Vagina (tissue), 2 donors: ENCODE measurements at regions not wholly inside any gene's neighbourhood (a gene's known extent, or its start where the extent isn't known, plus 50 kb on each side); places are given as distances from the start of the nearest gene placed in this dataset.

Experiments
- DNase-seq, 2 donors: peaks; one replicate each; pipeline ENCODE4 v3.0.0-alpha.2; 2017; ENCODE audit errors: extremely low spot score in 2 of 2
- H3K27ac ChIP-seq: fragments of 200-600 bp; sonication (generic); one replicate; pipeline ENCODE4 v1.5.1; 2019
- H3K27me3 ChIP-seq: fragments of 200-600 bp; sonication (generic); one replicate; pipeline ENCODE4 v1.5.1; 2019
- H3K36me3 ChIP-seq, 2 donors: fragments of 200-600 bp; sonication (generic); one replicate each; pipeline ENCODE4 v1.5.1; 2017 to 2019
- H3K4me1 ChIP-seq: fragments of 200-600 bp; sonication (generic); one replicate; pipeline ENCODE4 v1.5.1; 2019
- H3K4me3 ChIP-seq, 2 donors: fragments of 200-600 bp; sonication (generic); 1 replicate in 1 of 2; 2 replicates in 1 of 2; pipeline ENCODE4 v1.5.1; 2016 to 2019
- H3K9me3 ChIP-seq: fragments of 200-600 bp; sonication (generic); one replicate; pipeline ENCODE4 v1.5.1; 2019
- POLR2A ChIP-seq, 2 donors: fragments of 450-650 bp; IDR thresholded peaks; one replicate each; pipeline ENCODE4 v1.6.1; 2017; ENCODE audit warnings: antibody characterized with exemption in 2 of 2, mild to moderate bottlenecking in 2 of 2, moderate library complexity in 2 of 2
- POLR2AphosphoS5 ChIP-seq, 2 donors: sonication (generic); formaldehyde crosslinking; IDR thresholded peaks; one replicate each; pipeline ENCODE4 v1.9.0; 2017; ENCODE audit warnings: antibody characterized with exemption in 2 of 2, mild to moderate bottlenecking in 2 of 2, low read depth in 1 of 2; ENCODE audit not compliant: insufficient read depth in 1 of 2
- intact Hi-C: fragments of 100-400 bp; cut with DNase I; formaldehyde crosslinking; loops from one replicate; pipeline ENCODE4 v1.15.1; 2023
- TF ChIP-seq, protein P1 (sequence below), 3 experiments: fragments of 450-650 bp in 2 of 3; fragments of 200-600 bp in 1 of 3; sonication (generic) in 1 of 3; IDR thresholded peaks; one replicate each; pipeline ENCODE4 v1.5.1; 2017 to 2019; ENCODE audit warnings: antibody characterized with exemption in 3 of 3, mild to moderate bottlenecking in 2 of 3, moderate library complexity in 2 of 3

DNA sequence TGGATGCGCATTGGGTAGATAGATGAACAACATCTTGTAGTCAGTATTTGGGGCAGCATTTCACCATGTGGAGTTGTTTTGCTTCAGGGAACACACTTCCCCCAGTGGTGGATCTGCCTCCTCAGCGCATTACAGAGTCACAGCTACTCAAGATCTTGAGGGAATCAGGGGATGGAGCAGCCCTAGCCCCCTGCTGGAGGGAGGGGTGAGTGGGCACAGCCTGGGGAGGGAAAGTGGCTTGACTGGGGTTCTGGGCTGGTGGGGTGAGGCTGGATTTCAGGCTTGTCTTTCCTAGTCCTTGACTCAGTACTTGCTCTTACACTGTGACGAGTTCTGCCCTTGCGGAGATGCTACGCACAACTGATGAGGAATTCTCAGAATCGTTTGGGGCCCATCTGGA is 271.0 kb upstream of the HS6ST1 start:
- TF ChIP-seq POLR2A (IDR thresholded peaks at IDR 0.05) (no peak), POLR2AphosphoS5 (IDR thresholded peaks at IDR 0.05; ENCODE audit: insufficient read depth in 1 of 2, low read depth in 1 of 2) (no peak)
- TF ChIP-seq, protein P1, sequence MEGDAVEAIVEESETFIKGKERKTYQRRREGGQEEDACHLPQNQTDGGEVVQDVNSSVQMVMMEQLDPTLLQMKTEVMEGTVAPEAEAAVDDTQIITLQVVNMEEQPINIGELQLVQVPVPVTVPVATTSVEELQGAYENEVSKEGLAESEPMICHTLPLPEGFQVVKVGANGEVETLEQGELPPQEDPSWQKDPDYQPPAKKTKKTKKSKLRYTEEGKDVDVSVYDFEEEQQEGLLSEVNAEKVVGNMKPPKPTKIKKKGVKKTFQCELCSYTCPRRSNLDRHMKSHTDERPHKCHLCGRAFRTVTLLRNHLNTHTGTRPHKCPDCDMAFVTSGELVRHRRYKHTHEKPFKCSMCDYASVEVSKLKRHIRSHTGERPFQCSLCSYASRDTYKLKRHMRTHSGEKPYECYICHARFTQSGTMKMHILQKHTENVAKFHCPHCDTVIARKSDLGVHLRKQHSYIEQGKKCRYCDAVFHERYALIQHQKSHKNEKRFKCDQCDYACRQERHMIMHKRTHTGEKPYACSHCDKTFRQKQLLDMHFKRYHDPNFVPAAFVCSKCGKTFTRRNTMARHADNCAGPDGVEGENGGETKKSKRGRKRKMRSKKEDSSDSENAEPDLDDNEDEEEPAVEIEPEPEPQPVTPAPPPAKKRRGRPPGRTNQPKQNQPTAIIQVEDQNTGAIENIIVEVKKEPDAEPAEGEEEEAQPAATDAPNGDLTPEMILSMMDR (IDR thresholded peaks at IDR 0.05), result no peak
- Histone ChIP-seq H3K4me1 (no peaks in the 10 kb centered on the region), H3K4me3 (no peak overlapping the region), H3K27me3 (no peaks in the 10 kb centered on the region), H3K27ac (no peak overlapping the region), H3K36me3 (no peaks in the 10 kb centered on the region), H3K9me3 (no peaks in the 10 kb centered on the region)
- no peak for DNase-seq
- intact Hi-C loops, result no loop called here

DNA sequence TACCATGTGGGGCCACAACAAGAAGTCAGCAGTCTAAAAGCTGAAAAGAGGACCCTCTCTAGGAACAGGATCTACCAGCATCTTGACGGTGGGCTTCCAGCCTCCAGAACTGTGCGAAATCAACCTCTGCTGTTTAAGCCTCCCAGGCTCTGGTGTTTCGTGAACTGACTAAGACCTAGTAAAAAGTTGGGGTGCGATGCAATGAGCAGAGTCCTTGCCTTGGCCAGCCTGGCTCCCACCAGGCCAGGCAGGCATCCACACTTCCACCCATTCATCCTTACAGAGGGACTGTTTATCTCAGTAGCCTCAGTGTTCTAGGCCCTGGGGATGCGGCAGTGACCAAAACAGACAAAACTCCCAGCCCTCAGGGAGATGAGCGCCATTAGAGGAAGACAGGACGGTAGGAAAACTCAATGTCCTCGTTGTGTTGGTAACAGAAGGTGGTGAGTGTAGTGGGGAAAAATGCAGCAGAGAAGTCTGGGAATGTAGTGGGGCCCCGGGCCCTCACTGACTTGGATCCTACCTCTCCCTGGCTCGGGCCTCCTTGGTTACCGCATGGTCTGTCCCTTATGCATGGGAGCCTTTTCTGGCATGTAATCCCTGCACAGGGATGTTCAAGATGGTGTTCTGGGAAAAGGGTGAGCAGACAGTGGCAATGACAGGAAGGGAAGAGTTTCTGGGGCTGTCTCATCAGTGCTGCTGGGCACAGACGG is 271.8 kb upstream of the HS6ST1 start:
- H3K36me3 ChIP-seq, result no peaks in the 10 kb centered on the region
- intact Hi-C loops, result no loop called here
- no peaks in the 10 kb centered on the region for H3K27me3 ChIP-seq
- no peak overlapping the region for H3K4me3 ChIP-seq
- no peak for DNase-seq
- no peaks in the 10 kb centered on the region for H3K9me3 ChIP-seq
- H3K27ac ChIP-seq, result no peak overlapping the region
- TF ChIP-seq, protein P1 (IDR thresholded peaks at IDR 0.05), result no peak
- no peaks in the 10 kb centered on the region for H3K4me1 ChIP-seq

DNA sequence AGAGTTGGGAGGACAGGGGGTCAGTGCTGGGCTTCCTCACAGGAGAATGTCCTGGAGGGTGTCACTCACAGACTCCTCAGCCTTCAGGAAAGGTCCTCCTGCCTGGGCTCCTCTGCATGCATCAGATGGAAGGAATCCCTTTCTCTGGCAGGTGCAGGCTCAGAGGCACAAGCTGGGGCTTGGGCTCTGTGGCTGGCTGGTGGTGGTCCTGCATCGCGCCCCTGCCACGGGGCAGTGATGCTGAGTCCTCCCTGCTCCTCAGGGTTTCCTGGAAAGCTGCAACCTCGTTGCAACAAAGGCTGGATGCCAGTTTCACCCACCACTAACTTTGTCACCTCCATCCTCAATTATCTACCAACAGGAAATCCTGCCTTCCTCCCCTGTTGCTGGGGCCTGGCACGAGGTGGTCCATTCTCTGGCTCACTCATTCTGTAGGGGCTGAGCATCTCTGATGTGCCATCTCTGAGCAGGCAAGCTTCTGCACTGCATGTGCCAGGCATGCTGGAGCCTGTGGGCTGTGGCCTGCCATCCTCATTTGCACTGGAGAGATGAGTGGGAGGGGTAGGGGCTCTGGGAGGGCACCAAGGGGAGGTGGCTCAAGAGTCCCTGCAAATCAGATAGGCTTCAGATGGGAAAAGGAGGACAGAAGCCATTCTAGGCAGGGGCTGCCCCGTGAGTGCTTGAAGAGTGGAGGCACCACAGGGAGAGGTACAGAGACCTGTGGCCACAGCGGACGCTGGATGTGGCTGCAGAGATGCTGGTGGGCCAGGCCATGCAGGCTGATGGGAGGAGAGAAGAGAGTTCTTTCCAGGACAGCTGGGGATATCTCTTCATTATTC is 272.6 kb upstream of the HS6ST1 start:
- Histone ChIP-seq H3K4me3 (no peak overlapping the region), H3K27ac (no peak overlapping the region), H3K36me3 (no peaks in the 10 kb centered on the region), H3K9me3 (no peaks in the 10 kb centered on the region), H3K27me3 (no peaks in the 10 kb centered on the region), H3K4me1 (no peaks in the 10 kb centered on the region)
- intact Hi-C loops, result no loop called here
- DNase-seq, result peak in 1 of 2 donors; percentile 72
- TF ChIP-seq POLR2AphosphoS5 (IDR thresholded peaks at IDR 0.05; ENCODE audit: insufficient read depth in 1 of 2, low read depth in 1 of 2) (no peak), POLR2A (IDR thresholded peaks at IDR 0.05) (no peak)
- TF ChIP-seq, protein P1 (IDR thresholded peaks at IDR 0.05), result no peak

DNA sequence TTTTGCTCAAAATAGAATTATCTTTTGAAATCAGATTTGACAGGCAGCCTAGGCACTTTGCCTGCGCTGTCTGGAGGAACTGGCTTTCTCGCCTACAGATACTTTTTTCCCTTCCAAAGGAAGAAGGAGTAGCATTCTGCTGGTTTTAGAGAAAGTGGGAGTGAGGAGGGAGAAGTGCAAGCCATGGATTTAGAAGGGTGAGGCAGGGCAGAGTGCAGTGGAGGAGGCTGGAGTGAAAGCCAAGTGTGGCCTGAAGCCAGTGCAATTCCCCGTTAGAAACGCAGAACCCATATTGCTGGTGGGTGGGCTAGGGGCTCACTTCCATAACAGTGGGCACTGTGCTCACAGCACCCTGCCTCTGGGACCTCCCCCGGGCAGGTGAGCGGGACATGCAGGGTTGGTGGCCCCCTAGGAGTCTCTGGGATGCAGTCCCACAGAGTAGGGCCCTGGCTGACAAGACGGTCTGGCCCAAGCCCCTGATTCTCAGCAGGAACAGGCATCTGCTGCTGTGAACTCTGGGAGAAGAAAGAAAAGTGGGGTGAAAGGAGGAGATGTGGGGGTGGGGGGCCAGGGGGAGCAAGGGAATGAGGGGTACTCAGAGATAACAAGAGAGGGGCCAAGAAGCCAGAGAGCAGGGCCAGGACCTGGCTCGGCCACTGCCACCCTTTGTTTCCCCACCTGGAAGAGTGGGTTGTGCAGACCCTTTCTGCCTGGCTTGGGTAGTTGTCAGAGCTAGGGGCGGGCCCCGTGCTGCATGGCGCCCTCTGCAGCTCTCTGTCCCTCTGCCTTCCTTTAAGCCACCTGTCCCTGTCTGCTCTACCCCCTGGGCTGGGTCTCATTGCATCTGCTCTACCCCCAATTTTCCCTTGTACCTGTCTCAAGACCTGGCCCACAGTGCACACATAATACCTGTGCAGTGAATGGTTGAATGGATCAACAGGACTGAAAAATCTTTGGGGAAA is 273.5 kb upstream of the HS6ST1 start:
- H3K9me3 ChIP-seq, result no peaks in the 10 kb centered on the region
- H3K27ac ChIP-seq, result no peak overlapping the region
- no peaks in the 10 kb centered on the region for H3K27me3 ChIP-seq
- intact Hi-C loops, result no loop called here
- H3K4me3 ChIP-seq, result no peak overlapping the region
- no peaks in the 10 kb centered on the region for H3K4me1 ChIP-seq
- TF ChIP-seq, protein P1 (IDR thresholded peaks at IDR 0.05), result no peak
- TF ChIP-seq POLR2A (IDR thresholded peaks at IDR 0.05), result no peak
- no peak for DNase-seq
- H3K36me3 ChIP-seq, result no peaks in the 10 kb centered on the region
